ENCODE measurements at regions not wholly inside any gene's neighbourhood (a gene's known extent, or its start where the extent isn't known, plus 50 kb on each side); places are given as distances from the start of the nearest gene placed in this dataset.

- Histone ChIP-seq H3K9ac (replicated peaks; ENCODE audit: extremely low read depth, insufficient read depth, low read length) (no peak overlapping the region), H3K4me3 (replicated peaks in 1 of 3; ENCODE audit: insufficient read depth in 1 of 3, low read depth in 1 of 3, low read length in 3 of 3) (no peak overlapping the region), H3K4me1 (ENCODE audit: control insufficient read depth, extremely low read depth, insufficient read depth, low read length) (no peaks in the 10 kb centered on the region), H3K27ac (ENCODE audit: insufficient read depth, low read depth, low read length) (no peak overlapping the region), H3K36me3 (ENCODE audit: control insufficient read depth in 2 of 2, extremely low read depth in 1 of 2, insufficient read depth in 2 of 2, low read length in 2 of 2) (no peaks in the 10 kb centered on the region), H3K79me2 (ENCODE audit: control insufficient read depth, insufficient read depth, low read length) (no peaks in the 10 kb centered on the region), H3K4me2 (ENCODE audit: insufficient read depth, low read length) (no peak overlapping the region), H3K9me1 (replicated peaks; ENCODE audit: control insufficient read depth, extremely low read depth, insufficient read depth, low read length) (no peaks in the 10 kb centered on the region), H2AFZ (ENCODE audit: low read depth, low read length) (no peak overlapping the region), H4K20me1 (replicated peaks; ENCODE audit: control insufficient read depth, extremely low read depth, insufficient read depth, low read length) (no peaks in the 10 kb centered on the region), H3K9me3 (replicated peaks; ENCODE audit: control insufficient read depth, insufficient read depth, low read length) (no peaks in the 10 kb centered on the region), H3K27me3 (ENCODE audit: control insufficient read depth in 2 of 2, insufficient read depth in 2 of 2, low read length in 2 of 2) (no peaks in the 10 kb centered on the region)
- ChIA-PET POLR2A (no interaction called here), CTCF (no interaction called here)
- intact Hi-C loops (cut with micrococcal nuclease) (no loop called here), dilution Hi-C loops (cut with MboI; ENCODE audit: extremely low pct_ligation_motif_present, low sequenced_read_pairs) (no loop called here)
- DNase-seq (ENCODE audit: low read depth, low spot score) (no peak), FAIRE-seq (no peak)
- TF ChIP-seq, protein P1, sequence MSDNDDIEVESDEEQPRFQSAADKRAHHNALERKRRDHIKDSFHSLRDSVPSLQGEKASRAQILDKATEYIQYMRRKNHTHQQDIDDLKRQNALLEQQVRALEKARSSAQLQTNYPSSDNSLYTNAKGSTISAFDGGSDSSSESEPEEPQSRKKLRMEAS (IDR thresholded peaks at IDR 0.05; ENCODE audit: insufficient read depth, insufficient read length) = no peak
- no peak for TF ChIP-seq EZH2 (IDR thresholded peaks at IDR 0.05; ENCODE audit: borderline replicate concordance, low read depth, low read length, severe bottlenecking)
- TF ChIP-seq GATA2 (IDR thresholded peaks at IDR 0.05; ENCODE audit: insufficient read depth, insufficient read length, low read depth, low read length) = no peak
- no TSS peak for BruUV-seq (replicated peaks)
Observed at GRCh38 chr7:20016669-20017068, 200.5 kb downstream of the MACC1 start.

DNA sequence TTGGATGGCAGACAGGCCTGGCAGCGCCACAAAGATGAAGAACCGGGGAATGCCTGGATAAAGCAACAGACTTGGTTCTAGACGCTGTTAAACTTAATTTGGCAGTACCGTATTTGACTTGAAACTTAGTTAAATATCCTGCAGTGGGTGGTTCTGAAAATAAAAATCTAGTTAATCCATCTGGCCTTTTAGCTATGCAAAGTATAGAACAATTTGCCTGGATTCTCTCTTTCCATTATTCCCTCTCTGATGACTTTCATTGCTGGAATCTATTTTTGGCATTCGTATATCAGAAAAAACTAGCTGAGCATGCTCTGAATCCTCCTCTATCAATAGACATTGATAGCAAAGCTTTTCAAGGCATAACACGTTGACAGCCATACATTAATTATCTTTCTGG lies 203.6 kb downstream of the MACC1 start:
- dilution Hi-C loops (cut with MboI; ENCODE audit: extremely low pct_ligation_motif_present, low sequenced_read_pairs) (no loop called here), intact Hi-C loops (cut with micrococcal nuclease) (no loop called here)
- H3K4me3 ChIP-seq (replicated peaks in 1 of 3; ENCODE audit: insufficient read depth in 1 of 3, low read depth in 1 of 3, low read length in 3 of 3) = no peak overlapping the region
- H3K36me3 ChIP-seq (ENCODE audit: control insufficient read depth in 2 of 2, extremely low read depth in 1 of 2, insufficient read depth in 2 of 2, low read length in 2 of 2) = no peaks in the 10 kb centered on the region
- H3K27me3 ChIP-seq (ENCODE audit: control insufficient read depth in 2 of 2, insufficient read depth in 2 of 2, low read length in 2 of 2) = no peaks in the 10 kb centered on the region
- no peaks in the 10 kb centered on the region for H3K9me1 ChIP-seq (replicated peaks; ENCODE audit: control insufficient read depth, extremely low read depth, insufficient read depth, low read length)
- no peak overlapping the region for H3K9ac ChIP-seq (replicated peaks; ENCODE audit: extremely low read depth, insufficient read depth, low read length)
- no peaks in the 10 kb centered on the region for H4K20me1 ChIP-seq (replicated peaks; ENCODE audit: control insufficient read depth, extremely low read depth, insufficient read depth, low read length)
- no peak for TF ChIP-seq FOS (IDR thresholded peaks at IDR 0.05; ENCODE audit: borderline replicate concordance, insufficient read depth, low read length)
- TF ChIP-seq, protein P2, sequence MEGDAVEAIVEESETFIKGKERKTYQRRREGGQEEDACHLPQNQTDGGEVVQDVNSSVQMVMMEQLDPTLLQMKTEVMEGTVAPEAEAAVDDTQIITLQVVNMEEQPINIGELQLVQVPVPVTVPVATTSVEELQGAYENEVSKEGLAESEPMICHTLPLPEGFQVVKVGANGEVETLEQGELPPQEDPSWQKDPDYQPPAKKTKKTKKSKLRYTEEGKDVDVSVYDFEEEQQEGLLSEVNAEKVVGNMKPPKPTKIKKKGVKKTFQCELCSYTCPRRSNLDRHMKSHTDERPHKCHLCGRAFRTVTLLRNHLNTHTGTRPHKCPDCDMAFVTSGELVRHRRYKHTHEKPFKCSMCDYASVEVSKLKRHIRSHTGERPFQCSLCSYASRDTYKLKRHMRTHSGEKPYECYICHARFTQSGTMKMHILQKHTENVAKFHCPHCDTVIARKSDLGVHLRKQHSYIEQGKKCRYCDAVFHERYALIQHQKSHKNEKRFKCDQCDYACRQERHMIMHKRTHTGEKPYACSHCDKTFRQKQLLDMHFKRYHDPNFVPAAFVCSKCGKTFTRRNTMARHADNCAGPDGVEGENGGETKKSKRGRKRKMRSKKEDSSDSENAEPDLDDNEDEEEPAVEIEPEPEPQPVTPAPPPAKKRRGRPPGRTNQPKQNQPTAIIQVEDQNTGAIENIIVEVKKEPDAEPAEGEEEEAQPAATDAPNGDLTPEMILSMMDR (IDR thresholded peaks at IDR 0.05; ENCODE audit: extremely low read depth in 1 of 2, insufficient read depth in 1 of 2, low read depth in 1 of 2, low read length in 2 of 2) = no peak
- TF ChIP-seq, protein P1 (IDR thresholded peaks at IDR 0.05; ENCODE audit: insufficient read depth, insufficient read length) = no peak
- no peak for TF ChIP-seq JUN (IDR thresholded peaks at IDR 0.05; ENCODE audit: borderline replicate concordance, insufficient read depth, insufficient read length, low read depth)
- no peak for TF ChIP-seq POLR2A (IDR thresholded peaks at IDR 0.05; ENCODE audit: low read depth, low read length)
- TF ChIP-seq EZH2 (IDR thresholded peaks at IDR 0.05; ENCODE audit: borderline replicate concordance, low read depth, low read length, severe bottlenecking) = no peak
- no peak for TF ChIP-seq POLR2AphosphoS5 (IDR thresholded peaks at IDR 0.05; ENCODE audit: insufficient read depth, low read depth, low read length)
- no peak for TF ChIP-seq MYC (IDR thresholded peaks at IDR 0.05; ENCODE audit: low read depth, low read length)
- TF ChIP-seq GATA2 (IDR thresholded peaks at IDR 0.05; ENCODE audit: insufficient read depth, insufficient read length, low read depth, low read length) = no peak
- no peak for FAIRE-seq
- no peak overlapping the region for H2AFZ ChIP-seq (ENCODE audit: low read depth, low read length)
- no peak overlapping the region for H3K4me2 ChIP-seq (ENCODE audit: insufficient read depth, low read length)
- ChIA-PET CTCF (no interaction called here), POLR2A (no interaction called here)
- no peaks in the 10 kb centered on the region for H3K79me2 ChIP-seq (ENCODE audit: control insufficient read depth, insufficient read depth, low read length)
- no peaks in the 10 kb centered on the region for H3K9me3 ChIP-seq (replicated peaks; ENCODE audit: control insufficient read depth, insufficient read depth, low read length)
- no peak overlapping the region for H3K27ac ChIP-seq (ENCODE audit: insufficient read depth, low read depth, low read length)
- H3K4me1 ChIP-seq (ENCODE audit: control insufficient read depth, extremely low read depth, insufficient read depth, low read length) = no peaks in the 10 kb centered on the region
- no peak for DNase-seq (ENCODE audit: low read depth, low spot score)
- no TSS peak for BruUV-seq (replicated peaks)
